CD14-positive monocyte (primary cell): ENCODE measurements at regions not wholly inside any gene's neighbourhood (a gene's known extent, or its start where the extent isn't known, plus 50 kb on each side); places are given as distances from the start of the nearest gene placed in this dataset.

Experiments used
- DNase-seq, 3 donors: peaks; one replicate each; pipeline ENCODE4 v3.0.0-alpha.2; 2011 to 2022
- H2AFZ ChIP-seq: 2 replicates; pipeline ENCODE4 v1.6.0; 2012; ENCODE audit warnings: mild to moderate bottlenecking, low read depth, low read length, inconsistent platforms; ENCODE audit not compliant: insufficient read depth, poor library complexity, severe bottlenecking
- H3K27ac ChIP-seq, 2 donors: 1 replicate in 1 of 2; 2 replicates in 1 of 2; pipeline ENCODE4 v1.5.1; 2012 to 2013; ENCODE audit warnings: low read length in 2 of 2, control low read depth in 1 of 2, inconsistent platforms in 1 of 2, low read depth in 1 of 2, mild to moderate bottlenecking in 1 of 2
- H3K27me3 ChIP-seq, 2 donors: one replicate each; pipeline versions ENCODE4 v1.6.0 to v1.6.1; 2011 to 2013; ENCODE audit warnings: low read length in 2 of 2; ENCODE audit not compliant: control insufficient read depth in 2 of 2, insufficient read depth in 2 of 2
- H3K36me3 ChIP-seq, 2 donors: replicated peaks in 1 of 2; 1 replicate in 1 of 2; 2 replicates in 1 of 2; pipeline versions ENCODE4 v1.5.1 to v1.6.1; 2012 to 2013; ENCODE audit warnings: low read length in 2 of 2, control low read depth in 1 of 2, inconsistent platforms in 1 of 2, mild to moderate bottlenecking in 1 of 2; ENCODE audit not compliant: insufficient read depth in 2 of 2, control insufficient read depth in 1 of 2
- H3K4me1 ChIP-seq, 2 donors: 1 replicate in 1 of 2; 2 replicates in 1 of 2; pipeline versions ENCODE4 v1.5.1 to v1.6.1; 2012 to 2013; ENCODE audit warnings: low read length in 2 of 2, control low read depth in 1 of 2, inconsistent platforms in 1 of 2, mild to moderate bottlenecking in 1 of 2, moderate library complexity in 1 of 2; ENCODE audit not compliant: insufficient read depth in 2 of 2, control insufficient read depth in 1 of 2
- H3K4me2 ChIP-seq: replicated peaks from 2 replicates; pipeline ENCODE3; 2012; ENCODE audit warnings: low read length, moderate library complexity, mild to moderate bottlenecking; ENCODE audit not compliant: poor library complexity, severe bottlenecking; ENCODE audit errors: extremely low read depth
- H3K4me3 ChIP-seq, 3 experiments: fragments of 200-600 bp in 1 of 3; sonication (generic) in 1 of 3; replicated peaks in 1 of 3; 1 replicate in 2 of 3; 2 replicates in 1 of 3; pipeline ENCODE4 v1.5.1; 2011 to 2013; ENCODE audit warnings: low read length in 3 of 3, mild to moderate bottlenecking in 3 of 3, control low read depth in 2 of 3, low read depth in 2 of 3, inconsistent platforms in 1 of 3, moderate library complexity in 1 of 3
- H3K79me2 ChIP-seq: 2 replicates; pipeline ENCODE4 v1.6.0; 2012; ENCODE audit warnings: mild to moderate bottlenecking, control low read depth, inconsistent platforms, low read length, moderate library complexity; ENCODE audit not compliant: insufficient read depth
- H3K9ac ChIP-seq: 2 replicates; pipeline ENCODE4 v1.6.0; 2017; ENCODE audit warnings: low read length, mild to moderate bottlenecking; ENCODE audit not compliant: insufficient read depth, poor library complexity, severe bottlenecking
- H3K9me3 ChIP-seq, 2 donors: replicated peaks in 1 of 2; 1 replicate in 1 of 2; 2 replicates in 1 of 2; pipeline versions ENCODE4 v1.5.1 to v1.6.1; 2012 to 2013; ENCODE audit warnings: low read length in 2 of 2, control low read depth in 1 of 2; ENCODE audit not compliant: control insufficient read depth in 1 of 2, insufficient read depth in 1 of 2
- H4K20me1 ChIP-seq: 2 replicates; pipeline ENCODE4 v1.6.0; 2012; ENCODE audit warnings: mild to moderate bottlenecking, low read length, control low read depth, moderate library complexity; ENCODE audit not compliant: insufficient read depth
- H3K27ac Mint-ChIP-seq, 7 donors: one replicate each; pipeline ENCODE4 v1.8.0; 2020; ENCODE audit warnings: mild to moderate bottlenecking in 7 of 7, mixed read lengths in 7 of 7, moderate library complexity in 6 of 7, inconsistent platforms in 2 of 7
- H3K27me3 Mint-ChIP-seq, 3 donors: one replicate each; pipeline ENCODE4 v1.8.0; 2021 to 2022; ENCODE audit warnings: low read depth in 3 of 3, mild to moderate bottlenecking in 3 of 3, mixed read lengths in 3 of 3, moderate library complexity in 3 of 3, inconsistent platforms in 1 of 3
- H3K36me3 Mint-ChIP-seq, 2 donors: one replicate each; pipeline ENCODE4 v1.8.0; 2020; ENCODE audit warnings: mixed read lengths in 2 of 2, inconsistent platforms in 1 of 2, mild to moderate bottlenecking in 1 of 2
- H3K4me1 Mint-ChIP-seq: one replicate; pipeline ENCODE4 v1.8.0; 2020; ENCODE audit warnings: mild to moderate bottlenecking, mixed read lengths
- H3K4me3 Mint-ChIP-seq, 2 donors: one replicate each; pipeline ENCODE4 v1.8.0; 2020; ENCODE audit warnings: mild to moderate bottlenecking in 2 of 2, mixed read lengths in 2 of 2, moderate library complexity in 1 of 2
- H3K9me3 Mint-ChIP-seq, 7 donors: one replicate each; pipeline ENCODE4 v1.8.0; 2020 to 2022; ENCODE audit warnings: mixed read lengths in 7 of 7, mild to moderate bottlenecking in 6 of 7, moderate library complexity in 6 of 7, inconsistent platforms in 2 of 7
- WGBS: methylation state at CpG from one replicate; pipeline ENCODE4 v1.1.5; 2013; ENCODE audit warnings: missing lambda C conversion rate; ENCODE audit not compliant: insufficient coverage; 5-methylcytosine and 5-hydroxymethylcytosine counted together
- intact Hi-C, 2 donors: fragments of 100-400 bp; cut with micrococcal nuclease; formaldehyde crosslinking; loops; one replicate each; pipeline versions ENCODE4 v1.15.0 to v1.15.1; 2023
- TF ChIP-seq, protein P1 (sequence below): fragments of 200-600 bp; IDR thresholded peaks from one replicate; pipeline ENCODE4 v1.8.0; 2022; ENCODE audit warnings: antibody characterized with exemption, mild to moderate bottlenecking

- Histone ChIP-seq H3K27me3 (no peaks in the 10 kb centered on the region), H3K27ac (no peak overlapping the region), H3K9me3 (no peaks in the 10 kb centered on the region), H3K36me3 (no peaks in the 10 kb centered on the region), H3K9ac (no peak overlapping the region), H3K79me2 (no peaks in the 10 kb centered on the region), H3K4me3 (no peak overlapping the region), H4K20me1 (no peaks in the 10 kb centered on the region), H3K4me2 (no peak overlapping the region), H2AFZ (no peak overlapping the region), H3K4me1 (no peaks in the 10 kb centered on the region)
- DNase-seq = no peak
- no peak overlapping the region for H3K4me3 Mint-ChIP-seq
- intact Hi-C loops = no loop called here
- TF ChIP-seq, protein P1, sequence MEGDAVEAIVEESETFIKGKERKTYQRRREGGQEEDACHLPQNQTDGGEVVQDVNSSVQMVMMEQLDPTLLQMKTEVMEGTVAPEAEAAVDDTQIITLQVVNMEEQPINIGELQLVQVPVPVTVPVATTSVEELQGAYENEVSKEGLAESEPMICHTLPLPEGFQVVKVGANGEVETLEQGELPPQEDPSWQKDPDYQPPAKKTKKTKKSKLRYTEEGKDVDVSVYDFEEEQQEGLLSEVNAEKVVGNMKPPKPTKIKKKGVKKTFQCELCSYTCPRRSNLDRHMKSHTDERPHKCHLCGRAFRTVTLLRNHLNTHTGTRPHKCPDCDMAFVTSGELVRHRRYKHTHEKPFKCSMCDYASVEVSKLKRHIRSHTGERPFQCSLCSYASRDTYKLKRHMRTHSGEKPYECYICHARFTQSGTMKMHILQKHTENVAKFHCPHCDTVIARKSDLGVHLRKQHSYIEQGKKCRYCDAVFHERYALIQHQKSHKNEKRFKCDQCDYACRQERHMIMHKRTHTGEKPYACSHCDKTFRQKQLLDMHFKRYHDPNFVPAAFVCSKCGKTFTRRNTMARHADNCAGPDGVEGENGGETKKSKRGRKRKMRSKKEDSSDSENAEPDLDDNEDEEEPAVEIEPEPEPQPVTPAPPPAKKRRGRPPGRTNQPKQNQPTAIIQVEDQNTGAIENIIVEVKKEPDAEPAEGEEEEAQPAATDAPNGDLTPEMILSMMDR = no peak
- H3K27ac Mint-ChIP-seq = no peak overlapping the region
- H3K36me3 Mint-ChIP-seq = no peaks in the 10 kb centered on the region
- H3K27me3 Mint-ChIP-seq = peaks cover 0 to 2% (median 0%) of the 10 kb centered on the region in 3 donors
- peaks cover 0 to 3% (median 0%) of the 10 kb centered on the region in 7 donors for H3K9me3 Mint-ChIP-seq
- H3K4me1 Mint-ChIP-seq = no peaks in the 10 kb centered on the region
- WGBS = 69% methylated on average over 6 of the region's 8 CpGs
These were observed 126.8 kb upstream of the PSMD7 start for GRCh38 chr16:74169687-74170376.

- Histone ChIP-seq H3K4me1 (no peaks in the 10 kb centered on the region), H3K4me3 (no peak overlapping the region), H3K9me3 (no peaks in the 10 kb centered on the region), H3K36me3 (no peaks in the 10 kb centered on the region), H3K9ac (no peak overlapping the region), H3K27me3 (no peaks in the 10 kb centered on the region), H2AFZ (no peak overlapping the region), H3K4me2 (no peak overlapping the region), H3K79me2 (no peaks in the 10 kb centered on the region), H3K27ac (no peak overlapping the region), H4K20me1 (no peaks in the 10 kb centered on the region)
- Mint-ChIP-seq H3K36me3 (no peaks in the 10 kb centered on the region), H3K27ac (no peak overlapping the region), H3K9me3 (peaks cover 0 to 2% (median 0%) of the 10 kb centered on the region in 7 donors), H3K27me3 (peaks cover 0 to 2% (median 0%) of the 10 kb centered on the region in 3 donors), H3K4me1 (no peaks in the 10 kb centered on the region), H3K4me3 (no peak overlapping the region)
- WGBS = no CpG with 5 or more reads among the region's 3 CpGs
- intact Hi-C loops = no loop called here
- DNase-seq = no peak
- TF ChIP-seq, protein P1 = no peak
These were observed 127.5 kb upstream of the PSMD7 start for GRCh38 chr16:74169066-74169465.
